GM19438 (cell line): ENCODE measurements at regions not wholly inside any gene's neighbourhood (a gene's known extent, or its start where the extent isn't known, plus 50 kb on each side); places are given as distances from the start of the nearest gene placed in this dataset.
"Not testable (repeated sequence)": the region's sequence is repeated elsewhere in the genome, so short reads cannot be mapped to it uniquely, and the experiment has no call there.

Experiments
- ATAC-seq: cut with Tn5 transposase; IDR thresholded peaks from one replicate; pipeline ENCODE4 v1.9.1; 2021; ENCODE audit warnings: low read depth; ENCODE audit not compliant: unreplicated experiment

DNA sequence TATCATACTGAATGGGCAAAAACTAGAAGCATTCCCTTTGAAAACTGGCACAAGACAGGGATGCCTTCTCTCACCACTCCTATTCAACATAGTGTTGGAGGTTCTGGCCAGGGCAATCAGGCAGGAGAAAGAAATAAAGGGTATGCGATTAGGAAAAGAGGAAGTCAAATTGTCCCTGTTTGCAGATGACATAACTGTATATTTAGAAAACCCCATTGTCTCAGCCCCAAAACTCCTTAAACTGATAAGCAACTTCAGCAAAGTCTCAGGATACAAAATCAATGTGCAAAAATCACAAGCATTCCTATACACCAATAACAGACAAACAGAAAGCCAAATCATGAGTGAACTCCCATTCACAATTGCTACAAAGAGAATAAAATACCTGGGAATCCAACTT lies 52.5 kb upstream of the CCDC71L start:
- not testable (repeated sequence) for ATAC-seq

- not testable (repeated sequence) for ATAC-seq
Observed at GRCh38 chr7:106714590-106715442, 53.9 kb upstream of the CCDC71L start.

GRCh38 chr7:106715730-106716129 lies 54.8 kb upstream of the CCDC71L start:
- ATAC-seq = no peak

- no peak for ATAC-seq
Observed at GRCh38 chr7:106717254-106717954, 56.4 kb upstream of the CCDC71L start.

GRCh38 chr7:106717955-106718871 lies 57.3 kb upstream of the CCDC71L start:
- peak; percentile 67 for ATAC-seq

DNA sequence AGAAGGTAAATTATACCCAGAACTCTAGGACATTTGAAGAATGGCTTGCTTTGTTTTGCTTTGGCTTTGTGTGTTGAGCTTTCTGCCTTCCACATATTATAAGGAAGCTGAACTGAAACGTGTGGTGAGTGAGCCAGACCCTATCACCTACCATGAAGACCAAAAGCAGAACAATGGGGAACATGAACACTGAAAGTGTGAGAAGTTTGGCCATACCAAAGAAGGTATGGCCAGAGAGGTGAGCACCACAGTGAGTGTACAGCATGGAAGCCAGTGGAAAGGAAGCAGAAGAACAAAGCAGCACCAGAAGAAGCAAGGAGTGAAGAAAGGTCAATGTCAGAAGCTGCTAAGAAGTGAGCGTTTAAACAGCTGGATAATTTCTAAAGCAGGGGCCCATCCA lies 59.7 kb upstream of the CCDC71L start:
- peak; percentile 71 for ATAC-seq

DNA sequence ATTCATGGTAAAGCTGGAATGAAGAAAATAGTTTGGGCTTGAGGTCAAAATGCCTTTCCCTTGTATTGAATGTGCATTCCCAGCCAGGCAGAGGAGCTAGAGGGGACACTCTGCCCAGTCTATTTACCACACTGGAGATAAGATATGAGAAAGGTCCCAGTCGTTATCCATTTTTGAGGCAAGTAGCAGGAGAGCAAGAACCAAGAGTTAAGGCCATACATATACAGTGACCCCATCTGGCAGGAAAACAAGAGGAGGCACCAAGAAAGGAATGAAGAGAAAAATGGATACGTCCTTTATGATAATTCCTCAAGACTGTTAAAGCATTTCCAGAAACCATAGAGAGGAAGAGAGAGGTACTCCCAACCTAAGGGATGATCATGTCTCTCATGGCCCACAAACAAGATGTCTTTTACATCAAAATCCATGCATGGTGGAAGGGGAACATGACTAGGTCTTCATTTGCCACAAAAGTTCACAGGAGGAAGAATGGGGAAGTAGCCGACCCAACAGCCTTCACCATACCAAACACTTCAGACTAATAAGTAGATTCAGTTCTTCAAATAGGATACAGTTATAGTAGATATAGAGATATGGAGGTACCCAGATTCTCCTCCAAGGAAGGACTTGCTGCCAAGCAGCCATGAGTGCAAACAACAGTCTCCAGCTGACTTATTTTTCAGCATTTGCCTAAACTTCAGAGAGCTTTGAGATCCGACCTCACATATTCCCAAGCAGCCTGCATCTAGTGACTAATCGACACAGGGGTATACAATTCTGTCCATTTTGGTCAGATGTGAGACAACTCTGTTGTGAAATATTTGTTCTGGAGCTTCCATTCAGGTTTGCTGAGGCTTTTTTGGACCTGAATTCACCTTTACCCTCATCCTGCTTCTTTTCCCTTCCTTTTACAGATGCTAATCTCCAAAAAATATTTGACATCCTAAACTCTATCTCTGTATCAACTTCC lies 61.1 kb upstream of the CCDC71L start:
- ATAC-seq = no peak

- ATAC-seq = no peak
Observed at GRCh38 chr7:106723398-106723797, 62.4 kb upstream of the CCDC71L start.

DNA sequence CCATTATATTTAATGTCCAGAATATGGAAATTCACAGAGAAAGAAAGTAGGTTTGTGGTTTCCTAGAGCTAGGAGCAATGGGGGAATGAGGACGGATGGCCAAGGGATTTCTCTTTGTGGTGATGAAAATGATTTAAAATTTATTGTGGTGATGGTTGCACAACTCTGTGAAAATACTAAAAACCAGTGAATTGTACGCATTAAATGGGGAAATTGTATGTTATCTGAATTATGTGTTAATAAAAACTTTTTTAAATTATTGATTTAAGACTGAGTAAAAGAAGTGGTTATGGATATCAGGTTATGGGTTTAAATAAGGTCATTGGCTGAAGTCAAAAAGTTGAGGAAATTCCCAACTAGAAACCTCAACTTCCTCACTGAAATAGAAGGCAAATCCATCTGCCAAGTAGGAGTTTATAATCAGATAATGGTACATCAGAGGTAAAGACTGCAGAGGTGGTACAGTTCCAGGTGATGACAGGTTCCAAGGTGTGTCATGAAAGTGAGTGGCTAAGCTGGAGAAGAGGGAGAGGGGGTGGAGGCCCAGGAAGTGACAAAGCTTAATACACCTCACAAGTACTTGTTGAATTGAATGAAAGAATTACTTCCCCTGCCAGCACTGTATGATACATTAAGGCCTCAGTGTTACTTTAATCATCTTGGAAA lies 68.9 kb upstream of the CCDC71L start:
- no peak for ATAC-seq

- peak; percentile 94 for ATAC-seq
Observed at GRCh38 chr7:106731187-106731586, 70.2 kb upstream of the CCDC71L start.

DNA sequence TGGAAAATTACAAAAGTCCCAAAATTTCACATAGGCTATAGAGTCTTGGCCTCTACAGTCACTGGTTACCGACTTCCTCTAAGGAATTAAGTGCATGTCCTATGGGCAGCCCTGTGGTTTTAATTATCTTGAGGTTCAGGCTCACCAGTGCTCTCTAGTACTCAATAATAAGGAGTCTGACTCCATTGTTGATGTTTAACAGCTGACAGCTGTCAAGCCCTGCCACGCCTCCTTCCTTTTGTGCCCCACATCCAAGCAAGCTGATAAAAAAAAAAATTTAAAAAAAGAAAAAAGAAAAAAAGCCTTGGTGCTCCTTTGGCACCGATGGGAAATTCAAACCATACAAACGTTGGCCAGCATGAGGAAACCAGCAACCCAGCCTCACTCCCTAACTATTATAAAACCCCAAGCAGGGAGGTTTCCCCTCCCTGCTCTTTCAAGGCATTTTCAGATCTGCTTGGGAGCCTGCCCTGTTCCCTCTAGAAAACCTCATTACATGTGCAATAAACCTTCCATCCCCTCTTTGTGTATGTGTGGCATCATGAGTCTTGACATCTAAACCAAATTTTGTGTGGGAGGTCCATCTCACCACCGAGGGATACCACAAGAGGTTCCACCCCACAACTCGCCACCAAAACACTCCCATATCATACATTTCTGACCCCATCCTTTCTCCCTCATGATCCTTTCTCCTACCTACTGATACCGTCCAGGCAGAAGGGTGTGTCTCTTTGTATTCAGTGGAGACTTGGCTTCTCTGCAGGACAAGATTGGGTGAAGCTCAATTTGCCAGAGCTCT lies 70.9 kb upstream of the CCDC71L start:
- ATAC-seq = peak; percentile 19

DNA sequence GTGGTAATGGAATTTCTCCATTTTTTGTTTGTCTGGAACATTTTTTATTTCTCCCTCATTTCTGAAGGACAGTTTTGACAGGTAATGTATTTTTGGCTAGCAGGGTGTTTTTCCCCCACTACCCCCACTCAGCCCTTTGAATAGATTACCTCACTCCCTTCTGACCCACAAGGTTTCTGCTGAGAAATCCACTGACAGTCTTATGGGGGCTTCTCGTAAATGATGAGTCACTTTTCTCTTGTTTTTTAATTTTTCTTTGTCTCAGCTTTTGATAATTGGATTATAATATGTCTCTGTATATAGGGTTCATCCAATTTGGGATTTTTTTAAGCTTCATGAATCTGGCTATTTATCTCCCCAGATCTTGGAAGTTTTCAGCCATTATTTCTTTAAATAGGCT lies 74.7 kb upstream of the CCDC71L start:
- ATAC-seq = no peak

DNA sequence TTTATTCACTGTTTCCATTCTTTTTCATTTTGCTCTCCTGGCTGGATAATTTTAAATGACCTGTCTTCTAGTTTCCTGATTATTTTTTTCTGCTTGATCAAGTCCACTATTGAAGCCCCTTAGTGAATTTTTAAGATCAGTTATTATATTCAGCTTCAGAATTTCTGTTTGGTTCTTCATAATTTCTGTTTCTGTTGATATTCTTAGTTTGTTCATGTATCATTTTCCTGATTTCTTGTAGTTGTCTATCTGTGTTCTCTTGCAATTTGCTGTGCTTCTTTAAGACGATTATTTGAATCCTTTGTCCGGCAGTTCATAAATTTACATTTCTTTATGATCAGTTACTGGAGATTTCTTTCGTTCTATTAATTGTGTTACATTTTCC lies 75.2 kb upstream of the CCDC71L start:
- ATAC-seq = no peak

GRCh38 chr7:106736508-106737201 lies 75.7 kb upstream of the CCDC71L start:
- ATAC-seq = no peak

DNA sequence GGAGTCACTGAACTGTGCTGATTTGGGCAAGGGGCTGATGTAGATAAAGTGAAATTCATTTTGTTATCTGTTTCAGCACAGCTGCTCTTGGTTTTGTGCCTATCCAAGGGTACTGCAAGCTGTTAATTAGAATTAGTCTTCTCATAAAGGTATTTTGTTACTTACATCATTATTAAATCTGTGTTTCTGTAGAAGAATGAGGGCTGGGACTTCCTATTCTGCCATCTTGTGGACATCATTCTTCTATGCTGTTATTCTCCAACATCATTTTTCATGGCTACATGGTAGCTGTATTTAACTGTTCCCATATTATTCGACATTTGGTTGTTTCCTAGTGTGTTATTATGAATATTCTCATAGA lies 76.2 kb upstream of the CCDC71L start:
- no peak for ATAC-seq

DNA sequence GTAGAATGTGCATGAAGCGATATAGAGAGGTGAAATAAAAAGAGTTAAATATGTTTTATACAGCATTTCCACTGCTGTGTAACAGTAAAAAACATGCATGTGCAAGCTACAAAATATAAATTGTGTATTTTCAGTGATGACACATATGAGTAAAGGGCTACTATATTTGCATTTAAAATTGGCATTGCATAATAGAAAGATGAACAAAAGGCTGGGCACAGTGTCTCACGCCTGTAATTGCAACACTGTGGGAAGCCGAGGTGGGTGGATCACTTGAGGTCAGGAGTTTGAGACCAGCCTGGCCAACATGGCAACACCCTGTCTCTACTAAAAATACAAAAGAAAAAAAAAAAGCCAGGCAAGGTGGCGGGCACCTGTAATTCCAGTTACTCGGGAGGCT lies 79.8 kb upstream of the CCDC71L start:
- ATAC-seq = no peak

- ATAC-seq = no peak
Observed at GRCh38 chr7:106744563-106745091, 83.7 kb upstream of the CCDC71L start.

GRCh38 chr7:106747301-106747700 lies 86.3 kb upstream of the CCDC71L start:
- ATAC-seq = not testable (repeated sequence)
